CD14-positive monocyte (primary cell): ENCODE measurements at regions not wholly inside any gene's neighbourhood (a gene's known extent, or its start where the extent isn't known, plus 50 kb on each side); places are given as distances from the start of the nearest gene placed in this dataset.

Source experiments
- DNase-seq, 3 donors: peaks; one replicate each; pipeline ENCODE4 v3.0.0-alpha.2; 2011 to 2022
- H2AFZ ChIP-seq: 2 replicates; pipeline ENCODE4 v1.6.0; 2012; ENCODE audit warnings: mild to moderate bottlenecking, low read depth, low read length, inconsistent platforms; ENCODE audit not compliant: insufficient read depth, poor library complexity, severe bottlenecking
- H3K27ac ChIP-seq, 2 donors: 1 replicate in 1 of 2; 2 replicates in 1 of 2; pipeline ENCODE4 v1.5.1; 2012 to 2013; ENCODE audit warnings: low read length in 2 of 2, control low read depth in 1 of 2, inconsistent platforms in 1 of 2, low read depth in 1 of 2, mild to moderate bottlenecking in 1 of 2
- H3K27me3 ChIP-seq, 2 donors: one replicate each; pipeline versions ENCODE4 v1.6.0 to v1.6.1; 2011 to 2013; ENCODE audit warnings: low read length in 2 of 2; ENCODE audit not compliant: control insufficient read depth in 2 of 2, insufficient read depth in 2 of 2
- H3K36me3 ChIP-seq, 2 donors: replicated peaks in 1 of 2; 1 replicate in 1 of 2; 2 replicates in 1 of 2; pipeline versions ENCODE4 v1.5.1 to v1.6.1; 2012 to 2013; ENCODE audit warnings: low read length in 2 of 2, control low read depth in 1 of 2, inconsistent platforms in 1 of 2, mild to moderate bottlenecking in 1 of 2; ENCODE audit not compliant: insufficient read depth in 2 of 2, control insufficient read depth in 1 of 2
- H3K4me1 ChIP-seq, 2 donors: 1 replicate in 1 of 2; 2 replicates in 1 of 2; pipeline versions ENCODE4 v1.5.1 to v1.6.1; 2012 to 2013; ENCODE audit warnings: low read length in 2 of 2, control low read depth in 1 of 2, inconsistent platforms in 1 of 2, mild to moderate bottlenecking in 1 of 2, moderate library complexity in 1 of 2; ENCODE audit not compliant: insufficient read depth in 2 of 2, control insufficient read depth in 1 of 2
- H3K4me2 ChIP-seq: replicated peaks from 2 replicates; pipeline ENCODE3; 2012; ENCODE audit warnings: low read length, moderate library complexity, mild to moderate bottlenecking; ENCODE audit not compliant: poor library complexity, severe bottlenecking; ENCODE audit errors: extremely low read depth
- H3K4me3 ChIP-seq, 3 experiments: fragments of 200-600 bp in 1 of 3; sonication (generic) in 1 of 3; replicated peaks in 1 of 3; 1 replicate in 2 of 3; 2 replicates in 1 of 3; pipeline ENCODE4 v1.5.1; 2011 to 2013; ENCODE audit warnings: low read length in 3 of 3, mild to moderate bottlenecking in 3 of 3, control low read depth in 2 of 3, low read depth in 2 of 3, inconsistent platforms in 1 of 3, moderate library complexity in 1 of 3
- H3K79me2 ChIP-seq: 2 replicates; pipeline ENCODE4 v1.6.0; 2012; ENCODE audit warnings: mild to moderate bottlenecking, control low read depth, inconsistent platforms, low read length, moderate library complexity; ENCODE audit not compliant: insufficient read depth
- H3K9ac ChIP-seq: 2 replicates; pipeline ENCODE4 v1.6.0; 2017; ENCODE audit warnings: low read length, mild to moderate bottlenecking; ENCODE audit not compliant: insufficient read depth, poor library complexity, severe bottlenecking
- H3K9me3 ChIP-seq, 2 donors: replicated peaks in 1 of 2; 1 replicate in 1 of 2; 2 replicates in 1 of 2; pipeline versions ENCODE4 v1.5.1 to v1.6.1; 2012 to 2013; ENCODE audit warnings: low read length in 2 of 2, control low read depth in 1 of 2; ENCODE audit not compliant: control insufficient read depth in 1 of 2, insufficient read depth in 1 of 2
- H4K20me1 ChIP-seq: 2 replicates; pipeline ENCODE4 v1.6.0; 2012; ENCODE audit warnings: mild to moderate bottlenecking, low read length, control low read depth, moderate library complexity; ENCODE audit not compliant: insufficient read depth
- H3K27ac Mint-ChIP-seq, 7 donors: one replicate each; pipeline ENCODE4 v1.8.0; 2020; ENCODE audit warnings: mild to moderate bottlenecking in 7 of 7, mixed read lengths in 7 of 7, moderate library complexity in 6 of 7, inconsistent platforms in 2 of 7
- H3K27me3 Mint-ChIP-seq, 3 donors: one replicate each; pipeline ENCODE4 v1.8.0; 2021 to 2022; ENCODE audit warnings: low read depth in 3 of 3, mild to moderate bottlenecking in 3 of 3, mixed read lengths in 3 of 3, moderate library complexity in 3 of 3, inconsistent platforms in 1 of 3
- H3K36me3 Mint-ChIP-seq, 2 donors: one replicate each; pipeline ENCODE4 v1.8.0; 2020; ENCODE audit warnings: mixed read lengths in 2 of 2, inconsistent platforms in 1 of 2, mild to moderate bottlenecking in 1 of 2
- H3K4me1 Mint-ChIP-seq: one replicate; pipeline ENCODE4 v1.8.0; 2020; ENCODE audit warnings: mild to moderate bottlenecking, mixed read lengths
- H3K4me3 Mint-ChIP-seq, 2 donors: one replicate each; pipeline ENCODE4 v1.8.0; 2020; ENCODE audit warnings: mild to moderate bottlenecking in 2 of 2, mixed read lengths in 2 of 2, moderate library complexity in 1 of 2
- H3K9me3 Mint-ChIP-seq, 7 donors: one replicate each; pipeline ENCODE4 v1.8.0; 2020 to 2022; ENCODE audit warnings: mixed read lengths in 7 of 7, mild to moderate bottlenecking in 6 of 7, moderate library complexity in 6 of 7, inconsistent platforms in 2 of 7
- whole genome bisulfite sequencing: methylation state at CpG from one replicate; pipeline ENCODE4 v1.1.5; 2013; ENCODE audit warnings: missing lambda C conversion rate; ENCODE audit not compliant: insufficient coverage; 5-methylcytosine and 5-hydroxymethylcytosine counted together
- intact Hi-C, 2 donors: fragments of 100-400 bp; cut with micrococcal nuclease; formaldehyde crosslinking; loops; one replicate each; pipeline versions ENCODE4 v1.15.0 to v1.15.1; 2023
- TF ChIP-seq, protein P1 (sequence below): fragments of 200-600 bp; IDR thresholded peaks from one replicate; pipeline ENCODE4 v1.8.0; 2022; ENCODE audit warnings: antibody characterized with exemption, mild to moderate bottlenecking

- H3K27ac ChIP-seq: no peak overlapping the region
- TF ChIP-seq, protein P1, sequence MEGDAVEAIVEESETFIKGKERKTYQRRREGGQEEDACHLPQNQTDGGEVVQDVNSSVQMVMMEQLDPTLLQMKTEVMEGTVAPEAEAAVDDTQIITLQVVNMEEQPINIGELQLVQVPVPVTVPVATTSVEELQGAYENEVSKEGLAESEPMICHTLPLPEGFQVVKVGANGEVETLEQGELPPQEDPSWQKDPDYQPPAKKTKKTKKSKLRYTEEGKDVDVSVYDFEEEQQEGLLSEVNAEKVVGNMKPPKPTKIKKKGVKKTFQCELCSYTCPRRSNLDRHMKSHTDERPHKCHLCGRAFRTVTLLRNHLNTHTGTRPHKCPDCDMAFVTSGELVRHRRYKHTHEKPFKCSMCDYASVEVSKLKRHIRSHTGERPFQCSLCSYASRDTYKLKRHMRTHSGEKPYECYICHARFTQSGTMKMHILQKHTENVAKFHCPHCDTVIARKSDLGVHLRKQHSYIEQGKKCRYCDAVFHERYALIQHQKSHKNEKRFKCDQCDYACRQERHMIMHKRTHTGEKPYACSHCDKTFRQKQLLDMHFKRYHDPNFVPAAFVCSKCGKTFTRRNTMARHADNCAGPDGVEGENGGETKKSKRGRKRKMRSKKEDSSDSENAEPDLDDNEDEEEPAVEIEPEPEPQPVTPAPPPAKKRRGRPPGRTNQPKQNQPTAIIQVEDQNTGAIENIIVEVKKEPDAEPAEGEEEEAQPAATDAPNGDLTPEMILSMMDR: no peak
- Mint-ChIP-seq H3K4me1 (no peaks in the 10 kb centered on the region), H3K27me3 (peaks cover 0 to 3% (median 0%) of the 10 kb centered on the region in 3 donors), H3K36me3 (no peaks in the 10 kb centered on the region), H3K9me3 (peaks cover 0 to 3% (median 0%) of the 10 kb centered on the region in 7 donors), H3K4me3 (no peak overlapping the region), H3K27ac (no peak overlapping the region)
- H3K36me3 ChIP-seq: no peaks in the 10 kb centered on the region
- H3K4me2 ChIP-seq: no peak overlapping the region
- H3K4me1 ChIP-seq: no peaks in the 10 kb centered on the region
- H2AFZ ChIP-seq: no peak overlapping the region
- no peaks in the 10 kb centered on the region for H4K20me1 ChIP-seq
- no peak for DNase-seq
- no peaks in the 10 kb centered on the region for H3K9me3 ChIP-seq
- no peaks in the 10 kb centered on the region for H3K27me3 ChIP-seq
- H3K9ac ChIP-seq: no peak overlapping the region
- no peak overlapping the region for H3K4me3 ChIP-seq
- H3K79me2 ChIP-seq: no peaks in the 10 kb centered on the region
- intact Hi-C loops: no loop called here
- 100% methylated on average over 1 of the region's 4 CpGs for WGBS
Measured at GRCh38 chr10:4219901-4220300, 434.9 kb upstream of the KLF6 start.

- intact Hi-C loops: no loop called here
- no peaks in the 10 kb centered on the region for H3K4me1 ChIP-seq
- H3K9me3 ChIP-seq: no peaks in the 10 kb centered on the region
- no peaks in the 10 kb centered on the region for H4K20me1 ChIP-seq
- 99% methylated on average over 7 of the region's 9 CpGs for WGBS
- no peak overlapping the region for H3K27ac ChIP-seq
- H3K4me2 ChIP-seq: no peak overlapping the region
- no peaks in the 10 kb centered on the region for H3K4me1 Mint-ChIP-seq
- TF ChIP-seq, protein P1: no peak
- no peak overlapping the region for H3K9ac ChIP-seq
- no peaks in the 10 kb centered on the region for H3K36me3 ChIP-seq
- DNase-seq: no peak
- H3K27me3 Mint-ChIP-seq: peaks cover 0 to 3% (median 0%) of the 10 kb centered on the region in 3 donors
- no peak overlapping the region for H2AFZ ChIP-seq
- no peak overlapping the region for H3K4me3 ChIP-seq
- no peaks in the 10 kb centered on the region for H3K36me3 Mint-ChIP-seq
- H3K27me3 ChIP-seq: no peaks in the 10 kb centered on the region
- no peaks in the 10 kb centered on the region for H3K79me2 ChIP-seq
- no peak overlapping the region for H3K4me3 Mint-ChIP-seq
- H3K9me3 Mint-ChIP-seq: peaks cover 0 to 2% (median 0%) of the 10 kb centered on the region in 7 donors
- H3K27ac Mint-ChIP-seq: no peak overlapping the region
Measured at GRCh38 chr10:4217653-4218052, 432.6 kb upstream of the KLF6 start.
